ENCODE measurements at regions not wholly inside any gene's neighbourhood (a gene's known extent, or its start where the extent isn't known, plus 50 kb on each side); places are given as distances from the start of the nearest gene placed in this dataset.
A peak's percentile ranks its signal among the peaks of the same experiment; 100 is the strongest.

- DNase-seq, result no peak
These were observed 109.3 kb upstream of the APC start for GRCh38 chr5:112628214-112628980.

- DNase-seq, result no peak
These were observed 107.3 kb upstream of the APC start for GRCh38 chr5:112630246-112631009.

GRCh38 chr5:112634166-112634565 lies 103.5 kb upstream of the APC start:
- no peak for DNase-seq

- DNase-seq, result no peak
These were observed 102.9 kb upstream of the APC start for GRCh38 chr5:112634796-112635195.

- DNase-seq, result no peak
These were observed 102.4 kb upstream of the APC start for GRCh38 chr5:112635276-112635675.

GRCh38 chr5:112635771-112636731 lies 101.6 kb upstream of the APC start:
- no peak for DNase-seq

- DNase-seq, result no peak
These were observed 100.9 kb upstream of the APC start for GRCh38 chr5:112636751-112637150.

GRCh38 chr5:112637343-112637742 lies 100.3 kb upstream of the APC start:
- no peak for DNase-seq

GRCh38 chr5:112640546-112640945 lies 97.1 kb upstream of the APC start:
- no peak for DNase-seq

GRCh38 chr5:112641515-112642110 lies 96.1 kb upstream of the APC start:
- DNase-seq, result no peak

- no peak for DNase-seq
These were observed 94.8 kb upstream of the APC start for GRCh38 chr5:112642885-112643284.

GRCh38 chr5:112643339-112643971 lies 94.2 kb upstream of the APC start:
- DNase-seq, result no peak

GRCh38 chr5:112646139-112646936 lies 91.3 kb upstream of the APC start:
- peak; percentile 67 to 68 for DNase-seq

- DNase-seq, result no peak
These were observed 90.3 kb upstream of the APC start for GRCh38 chr5:112647428-112647827.

- DNase-seq, result no peak
These were observed 89.4 kb upstream of the APC start for GRCh38 chr5:112648264-112648663.

GRCh38 chr5:112649882-112650281 lies 87.8 kb upstream of the APC start:
- no peak for DNase-seq

GRCh38 chr5:112653638-112654205 lies 84.0 kb upstream of the APC start:
- no peak for DNase-seq

- DNase-seq, result no peak
These were observed 82.2 kb upstream of the APC start for GRCh38 chr5:112655513-112655912.

- DNase-seq, result no peak
These were observed 81.2 kb upstream of the APC start for GRCh38 chr5:112656451-112656850.

- no peak for DNase-seq
These were observed 79.9 kb upstream of the APC start for GRCh38 chr5:112657804-112658203.

GRCh38 chr5:112660359-112660758 lies 77.3 kb upstream of the APC start:
- DNase-seq, result no peak
